ENCODE measurements at regions not wholly inside any gene's neighbourhood (a gene's known extent, or its start where the extent isn't known, plus 50 kb on each side); places are given as distances from the start of the nearest gene placed in this dataset.

- DNase-seq = no peak
- Histone ChIP-seq H3K27ac (no peak overlapping the region), H3K4me1 (no peaks in the 10 kb centered on the region), H3K4me3 (no peak overlapping the region), H3K9me3 (no peaks in the 10 kb centered on the region), H3K36me3 (ENCODE audit: low read depth, missing control alignments) (no peaks in the 10 kb centered on the region), H3K27me3 (no peaks in the 10 kb centered on the region)
- WGBS, 2 donors = 85 to 97% methylated on average over 4 to 7 of the region's 7 CpGs
- intact Hi-C loops (cut with DNase I; ENCODE audit: low total_unique reads) = no loop called here
- TF ChIP-seq, protein P1, sequence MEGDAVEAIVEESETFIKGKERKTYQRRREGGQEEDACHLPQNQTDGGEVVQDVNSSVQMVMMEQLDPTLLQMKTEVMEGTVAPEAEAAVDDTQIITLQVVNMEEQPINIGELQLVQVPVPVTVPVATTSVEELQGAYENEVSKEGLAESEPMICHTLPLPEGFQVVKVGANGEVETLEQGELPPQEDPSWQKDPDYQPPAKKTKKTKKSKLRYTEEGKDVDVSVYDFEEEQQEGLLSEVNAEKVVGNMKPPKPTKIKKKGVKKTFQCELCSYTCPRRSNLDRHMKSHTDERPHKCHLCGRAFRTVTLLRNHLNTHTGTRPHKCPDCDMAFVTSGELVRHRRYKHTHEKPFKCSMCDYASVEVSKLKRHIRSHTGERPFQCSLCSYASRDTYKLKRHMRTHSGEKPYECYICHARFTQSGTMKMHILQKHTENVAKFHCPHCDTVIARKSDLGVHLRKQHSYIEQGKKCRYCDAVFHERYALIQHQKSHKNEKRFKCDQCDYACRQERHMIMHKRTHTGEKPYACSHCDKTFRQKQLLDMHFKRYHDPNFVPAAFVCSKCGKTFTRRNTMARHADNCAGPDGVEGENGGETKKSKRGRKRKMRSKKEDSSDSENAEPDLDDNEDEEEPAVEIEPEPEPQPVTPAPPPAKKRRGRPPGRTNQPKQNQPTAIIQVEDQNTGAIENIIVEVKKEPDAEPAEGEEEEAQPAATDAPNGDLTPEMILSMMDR (IDR thresholded peaks at IDR 0.05) = no peak
Measured at GRCh38 chr13:26934096-26934495, 173.5 kb upstream of the GPR12 start.

DNA sequence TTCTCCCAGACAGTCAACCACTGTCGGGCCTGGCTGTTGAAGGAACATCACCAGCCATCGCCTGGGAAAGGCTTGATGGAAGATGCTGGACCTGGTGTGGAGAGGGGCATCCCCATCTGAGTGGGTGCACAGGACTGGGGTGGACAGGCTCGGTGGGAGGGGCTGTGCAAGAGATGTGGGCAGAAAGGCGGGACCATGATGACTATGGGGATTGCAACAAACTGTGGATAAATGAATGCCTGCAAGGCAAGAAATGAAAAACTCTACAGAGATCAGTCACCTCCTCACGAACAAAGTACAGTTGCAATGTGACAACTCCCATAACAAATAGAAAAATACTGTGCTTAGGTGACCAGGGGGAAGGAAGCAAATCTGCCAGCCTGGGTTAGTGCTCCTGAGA, 171.9 kb upstream of the GPR12 start:
- intact Hi-C loops (cut with DNase I; ENCODE audit: low total_unique reads) = no loop called here
- Histone ChIP-seq H3K4me1 (no peaks in the 10 kb centered on the region), H3K27ac (no peak overlapping the region), H3K27me3 (no peaks in the 10 kb centered on the region), H3K4me3 (no peak overlapping the region), H3K36me3 (ENCODE audit: low read depth, missing control alignments) (no peaks in the 10 kb centered on the region), H3K9me3 (no peaks in the 10 kb centered on the region)
- TF ChIP-seq, protein P1 (IDR thresholded peaks at IDR 0.05) = no peak
- no peak for TF ChIP-seq POLR2A (IDR thresholded peaks at IDR 0.05)
- WGBS, 2 donors = 82 to 86% methylated on average over 5 of the region's 5 CpGs
- DNase-seq = no peak

- 8 to 10% methylated on average over 18 to 21 of the region's 21 CpGs for WGBS, 2 donors
- Histone ChIP-seq H3K27ac (no peak overlapping the region), H3K36me3 (ENCODE audit: low read depth, missing control alignments) (no peaks in the 10 kb centered on the region), H3K27me3 (no peaks in the 10 kb centered on the region), H3K4me1 (no peaks in the 10 kb centered on the region), H3K4me3 (peak overlapping the region in 1 of 2 donors; percentile 14), H3K9me3 (no peaks in the 10 kb centered on the region)
- intact Hi-C loops (cut with DNase I; ENCODE audit: low total_unique reads) = loop anchor here (5.0 kb wide), 1 partner anchor 223 kb away; no protein-coding TSS in a partner anchor
- TF ChIP-seq, protein P1 (IDR thresholded peaks at IDR 0.05) = peak; percentile 69 to 98 (median 82)
- TF ChIP-seq POLR2A (IDR thresholded peaks at IDR 0.05) = no peak
- DNase-seq = peak; percentile 83
Measured at GRCh38 chr13:26929971-26930730, 169.6 kb upstream of the GPR12 start.

GRCh38 chr13:26927511-26927910, 166.9 kb upstream of the GPR12 start:
- H3K4me3 ChIP-seq = no peak overlapping the region
- no peak overlapping the region for H3K27ac ChIP-seq
- WGBS, 2 donors = 84 to 87% methylated on average over 11 of the region's 11 CpGs
- intact Hi-C loops (cut with DNase I; ENCODE audit: low total_unique reads) = loop anchor here (5.0 kb wide), 1 partner anchor 220 kb away; no protein-coding TSS in a partner anchor
- H3K9me3 ChIP-seq = no peaks in the 10 kb centered on the region
- H3K27me3 ChIP-seq = no peaks in the 10 kb centered on the region
- H3K36me3 ChIP-seq (ENCODE audit: low read depth, missing control alignments) = no peaks in the 10 kb centered on the region
- no peak for TF ChIP-seq POLR2A (IDR thresholded peaks at IDR 0.05)
- TF ChIP-seq, protein P1 (IDR thresholded peaks at IDR 0.05) = no peak
- peaks cover 2% of the 10 kb centered on the region for H3K4me1 ChIP-seq
- no peak for DNase-seq

- Histone ChIP-seq H3K36me3 (ENCODE audit: low read depth, missing control alignments) (no peaks in the 10 kb centered on the region), H3K27ac (no peak overlapping the region), H3K4me1 (peaks cover 2% of the 10 kb centered on the region), H3K27me3 (no peaks in the 10 kb centered on the region), H3K4me3 (no peak overlapping the region), H3K9me3 (no peaks in the 10 kb centered on the region)
- WGBS, 2 donors = 90 to 96% methylated on average over 7 of the region's 7 CpGs
- TF ChIP-seq, protein P1 (IDR thresholded peaks at IDR 0.05) = no peak
- no peak for TF ChIP-seq POLR2A (IDR thresholded peaks at IDR 0.05)
- intact Hi-C loops (cut with DNase I; ENCODE audit: low total_unique reads) = loop anchor here (5.0 kb wide), 1 partner anchor 219 kb away; no protein-coding TSS in a partner anchor
- DNase-seq = no peak
Measured at GRCh38 chr13:26926371-26926770, 165.8 kb upstream of the GPR12 start.
